Caco-2 (cell line): ENCODE measurements at regions not wholly inside any gene's neighbourhood (a gene's known extent, or its start where the extent isn't known, plus 50 kb on each side); places are given as distances from the start of the nearest gene placed in this dataset.

Experiments
- BruUV-seq: library from RNA; stranded (reverse); fragments of 400-500 nt; replicated peaks from 2 replicates; lab custom pipeline; 2021; lab: Mats Ljungman, UMichigan
- CTCF ChIA-PET: fragments of 300-600 bp; sonication (Branson Sonifier 250); formaldehyde crosslinking; loops from one replicate; lab custom pipeline; 2022; ENCODE audit warnings: antibody characterized with exemption; lab: Charles Lee
- POLR2A ChIA-PET: fragments of 300-600 bp; sonication (Branson Sonifier 250); formaldehyde crosslinking; loops from one replicate; lab custom pipeline; 2022; ENCODE audit warnings: antibody characterized with exemption; lab: Charles Lee
- DNase-seq, 2 experiments: peaks; one replicate each; pipeline versions ENCODE4 v3.0.0 to v3.0.0-alpha.2; 2020 to 2022
- H3K27me3 ChIP-seq: replicated peaks from 2 replicates; pipeline ENCODE4 v1.6.0; 2011; ENCODE audit warnings: low read length; ENCODE audit not compliant: control insufficient read depth, insufficient read depth
- H3K36me3 ChIP-seq: 2 replicates; pipeline ENCODE4 v1.5.1; 2011; ENCODE audit warnings: low read length; ENCODE audit not compliant: control insufficient read depth, insufficient read depth
- H3K4me1 ChIP-seq: fragments of 250-450 bp; sonication (Bioruptor Pico); 2 replicates; pipeline ENCODE4 v1.5.1; 2020; ENCODE audit warnings: mild to moderate bottlenecking
- H3K4me3 ChIP-seq: 2 replicates; pipeline ENCODE4 v1.5.1; 2011; ENCODE audit warnings: low read depth, mild to moderate bottlenecking, control low read depth, low read length
- H3K9me3 ChIP-seq: fragments of 250-450 bp; sonication (Bioruptor Pico); 2 replicates; pipeline ENCODE4 v1.5.1; 2020; ENCODE audit warnings: mild to moderate bottlenecking, moderate library complexity
- H3K27ac Mint-ChIP-seq: one replicate; pipeline ENCODE4 v1.8.0; 2022; ENCODE audit warnings: mixed read lengths; ENCODE audit not compliant: unreplicated experiment
- H3K27me3 Mint-ChIP-seq: one replicate; pipeline ENCODE4 v1.8.0; 2022; ENCODE audit warnings: mixed read lengths; ENCODE audit not compliant: insufficient read depth, unreplicated experiment
- H3K36me3 Mint-ChIP-seq: one replicate; pipeline ENCODE4 v1.8.0; 2022; ENCODE audit warnings: mild to moderate bottlenecking, mixed read lengths; ENCODE audit not compliant: insufficient read depth, unreplicated experiment
- H3K4me1 Mint-ChIP-seq: one replicate; pipeline ENCODE4 v1.8.0; 2022; ENCODE audit warnings: low read depth, mixed read lengths; ENCODE audit not compliant: unreplicated experiment
- H3K4me3 Mint-ChIP-seq: one replicate; pipeline ENCODE4 v1.8.0; 2022; ENCODE audit warnings: mild to moderate bottlenecking, moderate library complexity, mixed read lengths; ENCODE audit not compliant: unreplicated experiment
- H3K9me3 Mint-ChIP-seq: one replicate; pipeline ENCODE4 v1.8.0; 2022; ENCODE audit warnings: mixed read lengths; ENCODE audit not compliant: unreplicated experiment
- CTCF ChIP-seq, 2 experiments: fragments of 200-600 bp in 1 of 2; IDR thresholded peaks; 1 replicate in 1 of 2; 2 replicates in 1 of 2; pipeline versions ENCODE4 v1.5.1 to v1.8.0; 2011 to 2022; ENCODE audit warnings: antibody characterized with exemption in 1 of 2, control low read depth in 1 of 2, inconsistent platforms in 1 of 2, low read depth in 1 of 2, low read length in 1 of 2, mild to moderate bottlenecking in 1 of 2, moderate library complexity in 1 of 2; ENCODE audit not compliant: insufficient read depth in 1 of 2, severe bottlenecking in 1 of 2, unreplicated experiment in 1 of 2
- intact Hi-C: fragments of 100-400 bp; cut with micrococcal nuclease; formaldehyde crosslinking; loops from one replicate; pipeline ENCODE4 v1.10.0; 2022; ENCODE audit not compliant: unreplicated experiment

- ChIA-PET CTCF (interaction anchor here (1.3 kb wide), 1 partner anchor 17 kb away, joined by 4 read pairs; no protein-coding TSS in a partner anchor), POLR2A (no interaction called here)
- H3K27ac Mint-ChIP-seq, result peak overlapping the region; percentile 92
- TF ChIP-seq CTCF (IDR thresholded peaks at IDR 0.05; ENCODE audit: insufficient read depth in 1 of 2, low read depth in 1 of 2, low read length in 1 of 2, severe bottlenecking in 1 of 2, unreplicated experiment in 1 of 2), result no peak
- intact Hi-C loops, result loop anchor here (5.0 kb wide), 1 partner anchor 613 kb away; no protein-coding TSS in a partner anchor
- no peaks in the 10 kb centered on the region for H3K36me3 Mint-ChIP-seq
- H3K9me3 Mint-ChIP-seq, result no peaks in the 10 kb centered on the region
- peak overlapping the region; percentile 54 for H3K4me3 Mint-ChIP-seq
- no peaks in the 10 kb centered on the region for H3K27me3 Mint-ChIP-seq
- Histone ChIP-seq H3K9me3 (no peaks in the 10 kb centered on the region), H3K4me3 (no peak overlapping the region), H3K36me3 (no peaks in the 10 kb centered on the region), H3K27me3 (no peaks in the 10 kb centered on the region), H3K4me1 (peaks cover 75% of the 10 kb centered on the region)
- peaks cover 44% of the 10 kb centered on the region for H3K4me1 Mint-ChIP-seq
- no TSS peak for BruUV-seq
- DNase-seq, result no peak
Observed at GRCh38 chr4:53925050-53925605, 139.3 kb downstream of the CHIC2 start.

- POLR2A ChIA-PET, result no interaction called here
Observed at GRCh38 chr4:53924333-53925049, 139.9 kb downstream of the CHIC2 start.

GRCh38 chr4:53923921-53924320 lies 140.5 kb downstream of the CHIC2 start:
- no TSS peak for BruUV-seq
- H3K36me3 Mint-ChIP-seq, result no peaks in the 10 kb centered on the region
- peaks cover 52% of the 10 kb centered on the region for H3K4me1 Mint-ChIP-seq
- peak overlapping the region; percentile 54 for H3K4me3 Mint-ChIP-seq
- no peak for DNase-seq
- peak overlapping the region; percentile 30 for H3K27ac Mint-ChIP-seq
- intact Hi-C loops, result no loop called here
- Histone ChIP-seq H3K27me3 (no peaks in the 10 kb centered on the region), H3K4me1 (peaks cover 74% of the 10 kb centered on the region), H3K36me3 (no peaks in the 10 kb centered on the region), H3K9me3 (no peaks in the 10 kb centered on the region), H3K4me3 (no peak overlapping the region)
- H3K27me3 Mint-ChIP-seq, result no peaks in the 10 kb centered on the region
- CTCF ChIA-PET, result no interaction called here
- no peak for TF ChIP-seq CTCF (IDR thresholded peaks at IDR 0.05; ENCODE audit: insufficient read depth in 1 of 2, low read depth in 1 of 2, low read length in 1 of 2, severe bottlenecking in 1 of 2, unreplicated experiment in 1 of 2)
- no peaks in the 10 kb centered on the region for H3K9me3 Mint-ChIP-seq
- POLR2A ChIA-PET, result no interaction called here

More at GRCh38 chr4:53924333-53925049, 139.9 kb downstream of the CHIC2 start:
- Mint-ChIP-seq H3K27ac (peak overlapping the region; percentile 30), H3K4me3 (peak overlapping the region; percentile 54), H3K27me3 (no peaks in the 10 kb centered on the region), H3K36me3 (no peaks in the 10 kb centered on the region), H3K4me1 (peaks cover 50% of the 10 kb centered on the region), H3K9me3 (no peaks in the 10 kb centered on the region)
- Histone ChIP-seq H3K9me3 (no peaks in the 10 kb centered on the region), H3K4me3 (no peak overlapping the region), H3K36me3 (no peaks in the 10 kb centered on the region), H3K4me1 (peaks cover 76% of the 10 kb centered on the region), H3K27me3 (no peaks in the 10 kb centered on the region)
- no TSS peak for BruUV-seq
- TF ChIP-seq CTCF (IDR thresholded peaks at IDR 0.05; ENCODE audit: insufficient read depth in 1 of 2, low read depth in 1 of 2, low read length in 1 of 2, severe bottlenecking in 1 of 2, unreplicated experiment in 1 of 2), result no peak
- CTCF ChIA-PET, result no interaction called here
- peak in 1 of 2 experiments; percentile 40 for DNase-seq
- intact Hi-C loops, result loop anchor here (5.0 kb wide), 1 partner anchor 612 kb away; no protein-coding TSS in a partner anchor
